Left colon (tissue), 2 donors: ENCODE measurements at regions not wholly inside any gene's neighbourhood (a gene's known extent, or its start where the extent isn't known, plus 50 kb on each side); places are given as distances from the start of the nearest gene placed in this dataset.

Experiments used
- ATAC-seq: fragments of 200-7000 bp; cut with Tn5 transposase; one replicate; pipeline ENCODE4 v1.9.1; 2020; ENCODE audit warnings: mild to moderate bottlenecking, moderate library complexity
- DNase-seq, 2 donors: peaks; one replicate each; pipeline ENCODE4 v3.0.0-alpha.2; 2020
- intact Hi-C, 2 donors: fragments of 100-400 bp; cut with DNase I in 1 of 2; cut with micrococcal nuclease in 1 of 2; formaldehyde crosslinking; loops; one replicate each; pipeline versions ENCODE4 v1.11.2 to v1.14.0; 2022; cut with DNase I, micrococcal nuclease
- donor health status: DM: no; HTN: no; CAD: no.
- donor health status: DM: yes; HTN: yes; CAD: no.

DNA sequence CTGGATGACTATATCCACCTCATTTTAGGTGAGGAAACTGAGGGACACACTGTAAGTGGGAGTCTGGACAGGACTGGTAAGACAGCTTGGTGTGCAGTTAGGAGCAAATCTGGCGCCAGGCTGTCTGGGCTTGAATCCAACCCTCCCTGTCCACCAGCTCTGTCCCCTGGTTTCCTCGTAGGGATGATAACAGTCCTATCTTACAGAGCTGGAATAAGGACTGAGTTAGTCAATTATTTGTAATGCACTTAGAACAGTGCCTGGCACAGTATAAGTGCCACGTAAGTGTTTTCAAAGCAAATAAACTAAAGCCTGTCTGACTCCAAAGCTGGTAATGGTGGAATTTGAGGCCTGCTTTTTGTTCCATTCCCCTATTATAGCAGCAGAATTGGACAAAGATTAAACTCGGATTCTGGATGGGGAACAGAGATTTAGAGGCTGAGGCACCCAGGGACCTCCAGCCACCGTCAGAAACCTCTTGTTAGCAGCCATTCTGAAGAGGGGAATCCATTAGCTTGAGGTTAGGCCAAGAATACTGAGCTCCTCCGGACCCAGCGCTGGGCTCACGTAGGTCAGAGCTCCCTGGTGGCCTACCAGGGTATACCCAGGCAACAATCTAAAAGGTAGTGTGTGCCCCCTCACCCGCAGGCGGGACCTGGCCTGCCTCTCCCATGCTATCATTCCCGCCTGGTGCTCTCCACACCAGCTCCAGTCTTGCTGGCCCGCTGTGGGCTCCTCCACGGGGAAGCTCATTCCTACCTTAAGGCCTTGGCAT, 102.1 kb downstream of the UCHL1 start:
- ATAC-seq (peak; percentile 17), DNase-seq (no peak)
- intact Hi-C loops, result no loop called here

DNA sequence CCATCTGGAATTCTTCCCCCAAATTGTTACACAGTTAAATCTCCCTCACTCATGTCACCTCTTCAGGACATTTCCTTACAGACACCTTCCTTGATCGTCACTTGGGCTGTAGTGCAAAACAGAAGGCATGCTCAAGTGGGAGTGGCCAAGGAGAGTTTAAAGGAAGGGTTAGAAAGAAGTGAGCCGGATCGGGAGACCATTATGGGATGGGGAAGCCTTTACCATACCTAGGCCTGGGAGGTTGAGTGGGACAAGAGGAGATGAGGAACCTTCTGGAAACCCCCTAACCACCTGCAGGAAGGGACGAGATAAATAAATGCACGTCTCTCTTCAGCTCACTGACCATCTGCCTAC, 102.7 kb downstream of the UCHL1 start:
- no peak for ATAC-seq
- intact Hi-C loops, result no loop called here
- DNase-seq, result no peak

GRCh38 chr4:41359836-41360213, 103.1 kb downstream of the UCHL1 start:
- intact Hi-C loops, result no loop called here
- DNase-seq (no peak), ATAC-seq (no peak)

GRCh38 chr4:41360214-41360920, 103.6 kb downstream of the UCHL1 start:
- intact Hi-C loops, result no loop called here
- DNase-seq (peak; percentile 39 to 61), ATAC-seq (peak; percentile 91)

DNA sequence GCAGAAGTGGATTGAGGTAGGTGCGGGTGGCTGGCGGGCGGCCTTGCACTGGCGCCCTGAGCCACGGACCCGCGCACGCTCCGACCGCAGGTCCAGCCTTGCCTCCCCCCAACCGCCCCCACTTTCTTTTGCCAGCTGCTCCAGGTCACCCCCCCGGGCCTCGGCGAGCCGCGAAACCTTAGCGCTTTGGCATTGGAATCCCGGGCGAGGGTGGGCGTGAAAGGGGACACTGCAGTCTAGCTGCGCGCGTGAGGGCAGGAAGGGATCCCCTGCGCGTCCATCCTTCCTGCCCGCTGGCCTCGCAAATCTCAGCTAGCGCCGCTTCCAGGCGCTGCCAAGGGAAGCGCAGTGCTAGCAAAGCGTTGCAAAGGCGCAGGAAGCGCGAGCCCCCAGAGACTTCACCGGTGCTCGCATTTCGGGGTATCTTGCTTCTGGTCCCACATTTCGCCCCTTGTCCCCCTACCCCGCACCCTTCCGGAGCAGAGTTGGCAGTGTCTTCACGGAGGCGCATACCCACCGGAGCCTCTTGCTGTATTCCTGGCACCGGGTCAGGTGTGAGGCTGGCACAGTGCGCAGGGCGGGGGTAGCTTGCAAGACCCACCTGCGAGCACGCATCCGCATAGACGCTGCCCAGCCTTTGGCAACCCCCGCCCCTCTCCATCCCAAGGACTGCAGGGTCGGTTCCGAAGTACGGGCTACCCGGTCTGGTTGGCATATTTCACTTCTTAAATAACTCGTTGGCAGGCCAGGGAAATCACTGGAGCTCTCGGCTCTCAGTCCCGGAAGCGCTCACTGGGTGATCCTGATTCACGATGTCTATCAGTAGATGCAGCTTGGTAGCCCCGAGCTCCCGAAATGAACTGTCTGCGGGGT, 104.4 kb downstream of the UCHL1 start:
- intact Hi-C loops, result no loop called here

GRCh38 chr4:41361794-41362526, 105.2 kb downstream of the UCHL1 start:
- DNase-seq (no peak), ATAC-seq (peak; percentile 24)
- intact Hi-C loops, result no loop called here

More for the DNA sequence above, 104.4 kb downstream of the UCHL1 start:
- ATAC-seq (peak; percentile 54), DNase-seq (peak; percentile 33 to 41)

GRCh38 chr4:41362621-41363383, 106.1 kb downstream of the UCHL1 start:
- no peak for DNase-seq
- no peak for ATAC-seq
- intact Hi-C loops, result no loop called here

DNA sequence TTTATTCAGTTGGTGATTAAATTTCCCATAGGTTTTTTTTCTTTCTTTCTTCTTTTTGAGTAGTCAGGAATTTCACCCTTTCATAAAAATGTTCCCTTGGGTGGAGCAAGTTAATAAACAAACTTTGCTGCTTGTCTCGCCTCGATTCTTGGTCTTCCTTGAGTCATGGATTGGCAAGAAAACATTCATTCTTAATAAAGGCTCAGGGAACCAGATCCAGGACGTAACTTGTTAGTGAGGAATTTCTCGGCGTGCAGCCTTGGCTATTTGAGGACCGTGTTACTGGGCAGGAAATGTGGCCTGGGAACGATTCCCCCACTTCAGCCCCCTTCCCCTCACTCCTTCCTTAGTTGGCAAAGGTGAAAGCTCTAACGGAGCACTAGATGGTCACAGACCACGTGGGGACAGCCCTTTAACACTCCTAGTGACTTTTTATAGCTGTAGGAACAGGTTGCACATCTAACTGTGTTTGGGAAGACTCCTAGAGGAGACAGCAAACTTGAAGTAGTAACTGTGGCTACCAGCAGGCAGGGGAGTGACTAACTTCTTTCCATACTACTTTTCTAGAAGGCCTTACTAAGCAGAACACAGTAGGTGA, 106.8 kb downstream of the UCHL1 start:
- intact Hi-C loops, result no loop called here
- DNase-seq, result no peak
- ATAC-seq, result no peak

- intact Hi-C loops, result no loop called here
- no peak for ATAC-seq
Observed at GRCh38 chr4:41364876-41365275, 108.1 kb downstream of the UCHL1 start.

DNA sequence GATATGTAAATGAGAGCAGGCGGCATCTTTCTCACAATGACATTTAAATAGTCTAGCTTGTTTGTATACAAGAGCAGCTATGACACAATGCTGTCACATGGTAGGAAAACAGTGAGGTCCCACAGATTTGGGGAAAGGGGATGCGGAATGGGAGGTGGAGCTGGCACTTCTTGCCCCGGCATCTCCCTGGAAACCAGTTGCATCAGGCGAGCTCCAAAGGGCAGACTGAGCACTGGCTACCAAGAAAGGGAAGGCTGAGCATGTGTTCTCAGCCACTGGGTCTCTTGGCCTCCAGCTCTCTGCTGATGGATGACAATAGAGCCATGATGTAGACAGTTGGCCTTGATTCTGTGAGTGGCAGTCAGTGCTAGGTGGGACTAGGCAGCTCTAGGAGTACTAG, 109.0 kb downstream of the UCHL1 start:
- intact Hi-C loops, result no loop called here

More at GRCh38 chr4:41364876-41365275, 108.1 kb downstream of the UCHL1 start:
- DNase-seq, result no peak

DNA sequence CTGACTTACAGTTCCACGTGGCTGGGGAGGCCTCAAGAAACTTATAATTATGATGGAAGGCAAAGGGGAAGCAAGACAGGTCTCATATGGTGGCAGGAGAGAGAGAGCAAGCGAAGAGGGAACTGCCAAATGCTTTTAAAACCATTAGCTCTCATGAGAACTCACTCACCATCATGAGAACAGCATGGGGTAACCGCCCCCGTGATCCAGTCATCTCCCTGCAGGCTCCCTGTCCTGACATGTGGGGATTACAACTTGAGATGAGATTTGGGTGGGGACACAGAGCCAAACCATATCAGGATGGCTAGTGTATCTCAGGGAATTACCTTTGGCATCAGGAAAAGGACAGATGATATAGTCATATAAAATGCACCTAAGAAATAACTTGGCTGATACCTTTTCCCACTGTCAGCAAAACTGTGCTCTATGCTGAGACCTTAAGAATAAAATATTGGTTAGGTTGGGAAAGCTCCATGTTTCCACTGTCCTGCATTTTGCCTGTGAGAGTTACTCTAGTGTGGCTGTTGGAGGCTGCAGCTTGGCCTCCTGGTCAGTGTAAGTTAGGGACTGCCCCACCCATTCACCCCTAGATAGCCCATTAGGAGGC, 110.3 kb downstream of the UCHL1 start:
- ATAC-seq, result no peak
- intact Hi-C loops, result no loop called here
- DNase-seq, result no peak

More for the DNA sequence above, 109.0 kb downstream of the UCHL1 start:
- DNase-seq, result no peak
- ATAC-seq, result no peak

DNA sequence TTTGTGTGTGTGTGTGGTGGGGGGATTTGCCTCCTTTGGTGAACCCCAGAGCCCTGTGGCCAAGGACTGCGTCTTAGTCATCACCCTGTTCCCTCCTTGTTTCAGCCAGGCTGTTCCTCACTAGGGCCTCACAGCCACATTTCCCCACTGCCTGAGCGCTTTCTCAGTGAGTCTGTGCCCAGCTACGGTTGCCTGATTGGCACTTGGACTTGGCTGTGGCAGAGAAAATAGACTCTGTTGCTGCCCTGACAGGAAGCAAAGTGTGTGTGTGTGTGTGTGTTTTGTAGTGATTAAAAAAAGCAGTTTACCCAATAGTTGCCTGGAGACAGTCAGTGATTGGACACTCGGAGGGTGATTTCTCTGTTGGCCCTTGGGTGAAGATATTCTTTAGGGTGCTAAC, 113.0 kb downstream of the UCHL1 start:
- no peak for DNase-seq
- ATAC-seq, result no peak
- intact Hi-C loops, result no loop called here

DNA sequence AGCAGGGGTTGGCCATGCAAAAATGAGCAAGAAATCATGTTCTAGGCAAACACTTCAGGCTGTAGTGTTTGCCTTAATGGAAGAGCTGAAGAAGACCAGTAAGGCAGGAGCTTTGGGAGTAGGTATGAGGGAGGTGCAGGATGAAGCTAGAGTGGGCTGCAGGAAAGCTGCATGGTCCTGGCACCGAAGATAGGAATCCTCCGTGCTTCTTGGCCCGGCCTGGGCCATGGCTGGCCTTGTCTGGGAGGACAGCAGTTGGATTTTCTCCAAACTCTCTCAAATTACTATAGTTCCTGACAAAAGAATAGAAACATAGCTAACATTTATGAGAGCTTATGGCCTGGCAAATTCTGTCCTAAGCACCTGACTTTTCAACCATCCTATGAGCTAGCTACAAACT, 116.5 kb downstream of the UCHL1 start:
- no peak for DNase-seq
- intact Hi-C loops, result no loop called here
- ATAC-seq, result no peak

DNA sequence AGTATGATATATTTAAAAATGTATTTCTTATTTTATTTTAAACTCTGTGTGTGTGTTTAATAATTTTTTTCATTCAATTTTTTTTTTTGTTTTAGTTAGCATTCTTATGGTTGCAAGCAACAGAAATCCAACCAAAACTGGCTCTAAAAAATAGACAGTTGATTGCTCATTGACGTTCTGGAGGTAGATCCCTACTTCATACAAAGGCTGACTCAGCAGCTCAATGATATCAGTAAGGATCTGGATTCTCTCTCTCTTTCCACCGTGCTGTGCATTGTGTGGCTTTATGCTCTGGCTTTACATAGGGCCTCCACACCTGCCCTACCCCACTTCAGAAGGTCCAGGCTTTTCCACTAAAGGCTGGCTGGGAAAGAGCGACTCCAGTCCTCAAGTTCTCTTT, 117.8 kb downstream of the UCHL1 start:
- intact Hi-C loops, result no loop called here
- ATAC-seq (no peak), DNase-seq (no peak)

GRCh38 chr4:41375561-41375960, 118.8 kb downstream of the UCHL1 start:
- DNase-seq (no peak), ATAC-seq (no peak)
- intact Hi-C loops, result no loop called here

- no peak for ATAC-seq
- no peak for DNase-seq
- intact Hi-C loops, result no loop called here
Observed at GRCh38 chr4:41377196-41377595, 120.5 kb downstream of the UCHL1 start.

- intact Hi-C loops, result no loop called here
- DNase-seq (no peak), ATAC-seq (no peak)
Observed at GRCh38 chr4:41379230-41379629, 122.5 kb downstream of the UCHL1 start.
